H9 (cell line): ENCODE measurements at regions not wholly inside any gene's neighbourhood (a gene's known extent, or its start where the extent isn't known, plus 50 kb on each side); places are given as distances from the start of the nearest gene placed in this dataset.
A peak's percentile ranks its signal among the peaks of the same experiment; 100 is the strongest.

Experiments used
- DNase-seq: peaks from one replicate; pipeline ENCODE4 v3.0.0-alpha.2; 2017
- H2AFZ ChIP-seq: one replicate; pipeline ENCODE4 v1.6.1; 2013; ENCODE audit warnings: mild to moderate bottlenecking, low read length, control low read depth, moderate library complexity
- H2AK5ac ChIP-seq: 2 replicates; pipeline ENCODE4 v1.6.1; 2013; ENCODE audit warnings: low read length, control low read depth, mixed read lengths; ENCODE audit not compliant: insufficient read length
- H2BK120ac ChIP-seq: one replicate; pipeline ENCODE4 v1.6.1; 2013; ENCODE audit warnings: low read depth, mild to moderate bottlenecking, low read length, control low read depth, inconsistent platforms; ENCODE audit not compliant: poor library complexity, severe bottlenecking
- H2BK12ac ChIP-seq: 2 replicates; pipeline ENCODE4 v1.6.1; 2013; ENCODE audit warnings: low read length, control low read depth, mixed read lengths, low read depth; ENCODE audit not compliant: insufficient read length
- H2BK15ac ChIP-seq: 2 replicates; pipeline ENCODE4 v1.6.1; 2013; ENCODE audit warnings: low read depth, low read length, control low read depth
- H2BK20ac ChIP-seq: one replicate; pipeline ENCODE4 v1.6.1; 2013; ENCODE audit warnings: low read depth, mild to moderate bottlenecking, low read length, control low read depth, inconsistent platforms; ENCODE audit not compliant: poor library complexity, severe bottlenecking
- H2BK5ac ChIP-seq: 2 replicates; pipeline ENCODE4 v1.6.1; 2013; ENCODE audit warnings: low read length, control low read depth, mixed read lengths; ENCODE audit not compliant: insufficient read length
- H3K14ac ChIP-seq: 2 replicates; pipeline ENCODE4 v1.6.1; 2013; ENCODE audit warnings: low read length, control low read depth; ENCODE audit not compliant: insufficient read depth
- H3K18ac ChIP-seq: 2 replicates; pipeline ENCODE4 v1.6.1; 2013; ENCODE audit warnings: low read depth, mild to moderate bottlenecking, mixed read lengths, low read length, control low read depth; ENCODE audit not compliant: insufficient read length
- H3K23ac ChIP-seq: 2 replicates; pipeline ENCODE4 v1.6.1; 2013; ENCODE audit warnings: low read length, control low read depth, mixed read lengths, low read depth; ENCODE audit not compliant: insufficient read length
- H3K23me2 ChIP-seq: 2 replicates; pipeline ENCODE4 v1.6.1; 2013; ENCODE audit warnings: low read depth, mild to moderate bottlenecking, mixed read lengths, low read length, control low read depth; ENCODE audit not compliant: insufficient read length, poor library complexity, severe bottlenecking
- H3K27ac ChIP-seq: 2 replicates; pipeline ENCODE4 v1.5.1; 2013; ENCODE audit warnings: low read length, control low read depth, mixed read lengths, low read depth; ENCODE audit not compliant: insufficient read length
- H3K27me3 ChIP-seq: 2 replicates; pipeline ENCODE4 v1.6.1; 2013; ENCODE audit warnings: low read length, control low read depth, inconsistent platforms; ENCODE audit not compliant: insufficient read depth
- H3K4ac ChIP-seq: 2 replicates; pipeline ENCODE4 v1.6.1; 2013; ENCODE audit warnings: low read depth, mild to moderate bottlenecking, control low read depth, inconsistent platforms, low read length, moderate library complexity
- H3K4me1 ChIP-seq: 2 replicates; pipeline ENCODE4 v1.6.1; 2013; ENCODE audit warnings: low read length, control low read depth, inconsistent platforms; ENCODE audit not compliant: insufficient read depth
- H3K4me2 ChIP-seq: 2 replicates; pipeline ENCODE4 v1.6.1; 2013; ENCODE audit warnings: low read length, control low read depth, mixed read lengths; ENCODE audit not compliant: insufficient read length, insufficient read depth
- H3K56ac ChIP-seq: 2 replicates; pipeline ENCODE4 v1.6.1; 2013; ENCODE audit warnings: low read depth, mild to moderate bottlenecking, mixed read lengths, low read length, control low read depth; ENCODE audit not compliant: insufficient read length
- H3K79me1 ChIP-seq: 2 replicates; pipeline ENCODE4 v1.6.1; 2013; ENCODE audit warnings: low read depth, mild to moderate bottlenecking, moderate library complexity, low read length, control low read depth, inconsistent platforms; ENCODE audit not compliant: insufficient read depth, poor library complexity, severe bottlenecking
- H3K79me2 ChIP-seq: 2 replicates; pipeline ENCODE4 v1.6.1; 2013; ENCODE audit warnings: low read length, control low read depth, inconsistent platforms; ENCODE audit not compliant: insufficient read depth
- H3K9ac ChIP-seq: 2 replicates; pipeline ENCODE4 v1.6.1; 2013; ENCODE audit warnings: low read length, control low read depth, mixed read lengths; ENCODE audit not compliant: insufficient read length; ENCODE audit errors: extremely low read depth
- H3K9me3 ChIP-seq: one replicate; pipeline ENCODE4 v1.6.1; 2013; ENCODE audit warnings: low read depth, low read length, inconsistent platforms; ENCODE audit not compliant: control insufficient read depth
- H3T11ph ChIP-seq: one replicate; pipeline ENCODE4 v1.6.1; 2013; ENCODE audit warnings: mild to moderate bottlenecking, low read length, control low read depth, inconsistent platforms
- H4K20me1 ChIP-seq: one replicate; pipeline ENCODE4 v1.6.1; 2013; ENCODE audit not compliant: control insufficient read depth, insufficient read length, insufficient read depth
- H4K5ac ChIP-seq: 2 replicates; pipeline ENCODE4 v1.6.1; 2013; ENCODE audit warnings: low read depth, mild to moderate bottlenecking, mixed read lengths, low read length, control low read depth; ENCODE audit not compliant: insufficient read length
- H4K8ac ChIP-seq: replicated peaks from 2 replicates; pipeline ENCODE4 v1.6.1; 2013; ENCODE audit warnings: low read length, control low read depth, mixed read lengths, low read depth; ENCODE audit not compliant: insufficient read length
- H4K91ac ChIP-seq: 2 replicates; pipeline ENCODE4 v1.6.1; 2013; ENCODE audit warnings: low read depth, mild to moderate bottlenecking, moderate library complexity, mixed read lengths, low read length, control low read depth; ENCODE audit not compliant: insufficient read length
- H3K27ac Mint-ChIP-seq, 3 experiments: 2 replicates in 2 of 3; 3 replicates in 1 of 3; pipeline ENCODE4 v1.8.0; 2020 to 2021; ENCODE audit warnings: mixed read lengths in 3 of 3, mild to moderate bottlenecking in 1 of 3, moderate library complexity in 1 of 3
- H3K27me3 Mint-ChIP-seq: 2 replicates; pipeline ENCODE4 v1.8.0; 2021; ENCODE audit warnings: low read depth, mild to moderate bottlenecking, moderate library complexity, mixed read lengths
- H3K36me3 Mint-ChIP-seq, 3 experiments: 2 replicates in 2 of 3; 3 replicates in 1 of 3; pipeline ENCODE4 v1.8.0; 2020 to 2021; ENCODE audit warnings: low read depth in 3 of 3, mixed read lengths in 3 of 3; ENCODE audit not compliant: insufficient read depth in 1 of 3
- H3K4me1 Mint-ChIP-seq, 2 experiments: 2 replicates each; pipeline ENCODE4 v1.8.0; 2020; ENCODE audit warnings: mixed read lengths in 2 of 2
- H3K4me3 Mint-ChIP-seq, 2 experiments: 2 replicates in 1 of 2; 3 replicates in 1 of 2; pipeline ENCODE4 v1.8.0; 2020 to 2021; ENCODE audit warnings: mild to moderate bottlenecking in 2 of 2, mixed read lengths in 2 of 2, moderate library complexity in 1 of 2
- H3K9me3 Mint-ChIP-seq, 2 experiments: 2 replicates in 1 of 2; 3 replicates in 1 of 2; pipeline ENCODE4 v1.8.0; 2020; ENCODE audit warnings: mild to moderate bottlenecking in 2 of 2, mixed read lengths in 2 of 2, moderate library complexity in 1 of 2
- WGBS: extraction: QIAGEN DNeasy Blood & Tissue Kit; methylation state at CpG from one replicate; pipeline ENCODE4 v1.1.7; 2013; ENCODE audit warnings: missing lambda C conversion rate, low lambda C conversion rate, mixed read lengths; ENCODE audit not compliant: insufficient read length; ENCODE audit errors: extremely low coverage; 5-methylcytosine and 5-hydroxymethylcytosine counted together
- TF ChIP-seq, protein P1 (sequence below): fragments of 200-600 bp; sonication (generic); conservative IDR thresholded peaks from 3 replicates; pipeline ENCODE4 v1.8.0; 2021; ENCODE audit warnings: antibody characterized with exemption, mild to moderate bottlenecking

DNA sequence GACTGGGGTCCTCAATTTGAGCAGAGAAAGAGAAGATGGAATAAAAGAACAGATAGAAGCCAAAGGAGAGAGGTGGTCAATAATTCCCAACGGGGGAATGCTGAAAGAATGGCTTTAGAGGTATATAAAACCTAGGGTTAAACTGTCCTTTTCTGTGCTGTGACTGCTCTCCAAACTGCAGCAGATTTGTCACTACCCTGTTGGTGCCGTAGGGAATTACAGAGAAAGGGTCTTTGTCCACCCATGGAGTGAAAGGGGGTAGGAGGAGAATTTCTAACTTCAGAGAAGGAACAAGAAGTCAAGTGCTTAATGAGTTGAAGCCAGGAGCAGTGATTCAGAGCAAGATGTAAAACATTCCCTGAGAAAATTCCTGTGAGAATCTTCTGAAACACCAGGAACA is 486.5 kb downstream of the NUP35 start:
- no peak overlapping the region for H3T11ph ChIP-seq
- no peak overlapping the region for H3K9ac ChIP-seq
- Mint-ChIP-seq H3K36me3 (no peaks in the 10 kb centered on the region), H3K4me1 (peaks cover 9 to 17% of the 10 kb centered on the region in 2 experiments), H3K9me3 (no peaks in the 10 kb centered on the region), H3K27me3 (no peaks in the 10 kb centered on the region), H3K27ac (peak overlapping the region in 1 of 3 experiments; percentile 36; a peak in 1 of 7 replicates), H3K4me3 (no peak overlapping the region)
- WGBS, result no CpG with 5 or more reads among the region's 2 CpGs
- no peak overlapping the region for H2AK5ac ChIP-seq
- no peak overlapping the region for H4K5ac ChIP-seq
- H2AFZ ChIP-seq, result no peak overlapping the region
- H3K27ac ChIP-seq, result no peak overlapping the region
- no peak overlapping the region for H2BK120ac ChIP-seq
- TF ChIP-seq, protein P1, sequence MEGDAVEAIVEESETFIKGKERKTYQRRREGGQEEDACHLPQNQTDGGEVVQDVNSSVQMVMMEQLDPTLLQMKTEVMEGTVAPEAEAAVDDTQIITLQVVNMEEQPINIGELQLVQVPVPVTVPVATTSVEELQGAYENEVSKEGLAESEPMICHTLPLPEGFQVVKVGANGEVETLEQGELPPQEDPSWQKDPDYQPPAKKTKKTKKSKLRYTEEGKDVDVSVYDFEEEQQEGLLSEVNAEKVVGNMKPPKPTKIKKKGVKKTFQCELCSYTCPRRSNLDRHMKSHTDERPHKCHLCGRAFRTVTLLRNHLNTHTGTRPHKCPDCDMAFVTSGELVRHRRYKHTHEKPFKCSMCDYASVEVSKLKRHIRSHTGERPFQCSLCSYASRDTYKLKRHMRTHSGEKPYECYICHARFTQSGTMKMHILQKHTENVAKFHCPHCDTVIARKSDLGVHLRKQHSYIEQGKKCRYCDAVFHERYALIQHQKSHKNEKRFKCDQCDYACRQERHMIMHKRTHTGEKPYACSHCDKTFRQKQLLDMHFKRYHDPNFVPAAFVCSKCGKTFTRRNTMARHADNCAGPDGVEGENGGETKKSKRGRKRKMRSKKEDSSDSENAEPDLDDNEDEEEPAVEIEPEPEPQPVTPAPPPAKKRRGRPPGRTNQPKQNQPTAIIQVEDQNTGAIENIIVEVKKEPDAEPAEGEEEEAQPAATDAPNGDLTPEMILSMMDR, result peak; percentile 52
- H3K4ac ChIP-seq, result no peak overlapping the region
- H3K18ac ChIP-seq, result no peak overlapping the region
- no peaks in the 10 kb centered on the region for H4K20me1 ChIP-seq
- no peak overlapping the region for H3K4me2 ChIP-seq
- H3K23me2 ChIP-seq, result no peaks in the 10 kb centered on the region
- H3K79me2 ChIP-seq, result no peaks in the 10 kb centered on the region
- no peak overlapping the region for H2BK15ac ChIP-seq
- H2BK20ac ChIP-seq, result no peak overlapping the region
- H3K79me1 ChIP-seq, result no peaks in the 10 kb centered on the region
- no peaks in the 10 kb centered on the region for H3K27me3 ChIP-seq
- no peak overlapping the region for H4K8ac ChIP-seq
- H3K14ac ChIP-seq, result no peak overlapping the region
- H2BK12ac ChIP-seq, result no peak overlapping the region
- H3K56ac ChIP-seq, result no peak overlapping the region
- no peak overlapping the region for H3K23ac ChIP-seq
- no peaks in the 10 kb centered on the region for H3K9me3 ChIP-seq
- peaks cover 5% of the 10 kb centered on the region; the same call in 1 of the 2 replicates for H3K4me1 ChIP-seq
- DNase-seq, result no peak
- H2BK5ac ChIP-seq, result no peak overlapping the region
- H4K91ac ChIP-seq, result no peak overlapping the region
